K562 (cell line): ENCODE measurements at regions not wholly inside any gene's neighbourhood (a gene's known extent, or its start where the extent isn't known, plus 50 kb on each side); places are given as distances from the start of the nearest gene placed in this dataset.
A peak's percentile ranks its signal among the peaks of the same experiment; 100 is the strongest.

ENCODE experiments used
- ATAC-seq: fragments of 200-7000 bp; cut with Tn5 transposase; 3 replicates; pipeline ENCODE4 v1.9.1; 2020; ENCODE audit warnings: moderate library complexity
- BruUV-seq: library from RNA; stranded (reverse); fragments of 400-500 nt; replicated peaks from 2 replicates; lab custom pipeline; 2021; lab: Mats Ljungman, UMichigan
- CTCF ChIA-PET: fragments of 300-600 bp; formaldehyde crosslinking; extraction: SDS; loops from one replicate; lab custom pipeline; 2021; ENCODE audit warnings: low intra/inter-chr PET ratio; lab: Yijun Ruan, JAX
- POLR2A ChIA-PET: fragments of 300-600, 350-650 bp; sonication (Branson Sonifier 250); formaldehyde crosslinking; extraction: SDS; loops from one replicate; lab custom pipeline; 2021; ENCODE audit warnings: antibody characterized with exemption, inconsistent platforms; lab: Yijun Ruan, JAX
- DNase-seq, 4 experiments: peaks; one replicate each; pipeline versions ENCODE4 v3.0.0 to v3.0.0-alpha.2; 2011 to 2018; ENCODE audit warnings: low spot score in 3 of 4, mixed read lengths in 3 of 4; ENCODE audit errors: extremely low read depth in 1 of 4
- FAIRE-seq: peaks from 2 replicates; lab custom pipeline; 2011; peaks lifted over from hg19 to GRCh38; lab: Jason Lieb, UNC
- H2AFZ ChIP-seq: 2 replicates; pipeline ENCODE4 v1.6.0; 2011; ENCODE audit warnings: low read depth, low read length, control low read depth, inconsistent platforms
- H3K27ac ChIP-seq: fragments of 200-600 bp; 3 replicates; pipeline ENCODE4 v1.8.0; 2011; ENCODE audit warnings: low read depth, mild to moderate bottlenecking, control low read depth, inconsistent platforms, low read length, moderate library complexity, mixed read lengths; ENCODE audit errors: extremely low read depth
- H3K27me3 ChIP-seq, 2 experiments: fragments of 300-600 bp in 1 of 2; 2 replicates in 1 of 2; 3 replicates in 1 of 2; pipeline versions ENCODE4 v1.6.0 to v1.8.0; 2011; ENCODE audit warnings: inconsistent platforms in 2 of 2, low read length in 2 of 2, mild to moderate bottlenecking in 1 of 2, mixed read lengths in 1 of 2, moderate library complexity in 1 of 2; ENCODE audit not compliant: control insufficient read depth in 2 of 2, insufficient read depth in 2 of 2
- H3K36me3 ChIP-seq: fragments of 300-600 bp; 3 replicates; pipeline ENCODE4 v1.8.0; 2011; ENCODE audit warnings: mild to moderate bottlenecking, low read length, inconsistent platforms; ENCODE audit not compliant: control insufficient read depth, insufficient read depth
- H3K4me1 ChIP-seq, 2 experiments: fragments of 200-600 bp in 1 of 2; replicated peaks in 1 of 2; 2 replicates in 1 of 2; 3 replicates in 1 of 2; pipeline versions ENCODE4 v1.5.1 to v1.8.0; 2011; ENCODE audit warnings: inconsistent platforms in 2 of 2, low read length in 2 of 2, mild to moderate bottlenecking in 1 of 2, mixed read lengths in 1 of 2, moderate library complexity in 1 of 2; ENCODE audit not compliant: control insufficient read depth in 2 of 2, insufficient read depth in 2 of 2
- H3K4me2 ChIP-seq: 2 replicates; pipeline ENCODE4 v1.6.1; 2011; ENCODE audit warnings: low read length, control low read depth, inconsistent platforms, mixed read lengths; ENCODE audit not compliant: insufficient read depth
- H3K4me3 ChIP-seq: fragments of 200-600 bp; sonication (generic), shearing (Covaris generic); 2 replicates; pipeline ENCODE4 v1.5.1; 2016; ENCODE audit warnings: control low read depth, inconsistent platforms
- H3K79me2 ChIP-seq: fragments of 200-600 bp; 3 replicates; pipeline ENCODE4 v1.8.0; 2011; ENCODE audit warnings: low read length, inconsistent platforms; ENCODE audit not compliant: control insufficient read depth, insufficient read depth
- H3K9ac ChIP-seq, 2 experiments: 2 replicates each; pipeline versions ENCODE4 v1.6.0 to v1.6.1; 2011; ENCODE audit warnings: low read depth in 2 of 2, low read length in 2 of 2, control low read depth in 1 of 2, inconsistent platforms in 1 of 2, mild to moderate bottlenecking in 1 of 2, mixed read lengths in 1 of 2; ENCODE audit not compliant: insufficient read depth in 1 of 2
- H3K9me1 ChIP-seq: one replicate; pipeline ENCODE4 v1.6.0; 2011; ENCODE audit warnings: inconsistent platforms, mild to moderate bottlenecking, low read length, moderate library complexity; ENCODE audit not compliant: control insufficient read depth, insufficient read depth
- H3K9me3 ChIP-seq: replicated peaks from 2 replicates; pipeline ENCODE4 v1.5.1; 2011; ENCODE audit warnings: low read depth, low read length, inconsistent platforms; ENCODE audit not compliant: control insufficient read depth, insufficient read depth
- H4K20me1 ChIP-seq: replicated peaks from 2 replicates; pipeline ENCODE4 v1.6.1; 2011; ENCODE audit warnings: low read length, inconsistent platforms, mixed read lengths; ENCODE audit not compliant: control insufficient read depth, insufficient read depth
- ATF1 ChIP-seq, 2 experiments: fragments of 450-650 bp in 1 of 2; IDR thresholded peaks; 2 replicates each; pipeline ENCODE4 v1.6.1; 2016; ENCODE audit warnings: missing compliant biosample characterization in 1 of 2, missing genetic modification characterization in 1 of 2
- ATF7 ChIP-seq: fragments of 450-650 bp; IDR thresholded peaks from 2 replicates; pipeline ENCODE4 v1.7.1; 2014; ENCODE audit warnings: mild to moderate bottlenecking, moderate library complexity
- CHD1 ChIP-seq: fragments of 200-600 bp; sonication (generic); IDR thresholded peaks from one replicate; pipeline ENCODE4 v1.6.1; 2012; ENCODE audit warnings: mild to moderate bottlenecking, moderate library complexity, low read length, inconsistent platforms
- CREM ChIP-seq: IDR thresholded peaks from 2 replicates; pipeline ENCODE4 v1.6.1; 2014; ENCODE audit warnings: antibody characterized with exemption, low read depth
- EHMT2 ChIP-seq: fragments of 450-650 bp; IDR thresholded peaks from 2 replicates; pipeline ENCODE4 v1.6.1; 2018; ENCODE audit warnings: antibody characterized with exemption
- ELF4 ChIP-seq: fragments of 450-650 bp; formaldehyde crosslinking; IDR thresholded peaks from 2 replicates; pipeline ENCODE4 v1.4.0; 2022; ENCODE audit warnings: missing genetic modification characterization
- EP300 ChIP-seq: IDR thresholded peaks from 2 replicates; pipeline ENCODE4 v1.6.1; 2012; ENCODE audit warnings: low read length, improper control_type of control experiment
- GABPA ChIP-seq: fragments of 200-800 bp; sonication (Bioruptor generic); conservative IDR thresholded peaks from 2 replicates; pipeline ENCODE4 v1.6.1; 2016; ENCODE audit warnings: low read depth, missing genetic modification characterization, missing compliant biosample characterization
- MLLT1 ChIP-seq, 2 experiments: fragments of 450-650 bp; IDR thresholded peaks; 2 replicates each; pipeline ENCODE4 v1.6.1; 2016
- NR3C1 ChIP-seq: sonication (generic); formaldehyde crosslinking; IDR thresholded peaks from 2 replicates; pipeline ENCODE4 v1.8.1; 2022; ENCODE audit warnings: missing genetic modification reagents
- RFX1 ChIP-seq: fragments of 450-650 bp; IDR thresholded peaks from 2 replicates; pipeline ENCODE4 v1.6.1; 2016; ENCODE audit warnings: mild to moderate bottlenecking, moderate library complexity
- SRF ChIP-seq, 2 experiments: fragments of 250-450, 450-650 bp in 1 of 2; sonication (Bioruptor Pico) in 1 of 2; sonication (generic) in 1 of 2; formaldehyde crosslinking; IDR thresholded peaks; 2 replicates each; pipeline versions ENCODE4 v1.5.0 to v1.5.1; 2020 to 2022; ENCODE audit warnings: mild to moderate bottlenecking in 1 of 2, missing genetic modification reagents in 1 of 2
- TAF9B ChIP-seq: fragments of 450-650 bp; IDR thresholded peaks from 2 replicates; pipeline ENCODE4 v1.6.1; 2018; ENCODE audit warnings: mild to moderate bottlenecking; ENCODE audit not compliant: partially characterized antibody
- TEAD1 ChIP-seq, 2 experiments: fragments of 450-650 bp in 1 of 2; sonication (generic) in 1 of 2; formaldehyde crosslinking; IDR thresholded peaks; 2 replicates each; pipeline versions ENCODE4 v1.4.0 to v1.8.0; 2020 to 2022; ENCODE audit warnings: mild to moderate bottlenecking in 2 of 2, missing genetic modification reagents in 1 of 2
- ZBTB12 ChIP-seq: fragments of 250-450 bp; sonication (Bioruptor Pico); IDR thresholded peaks from 2 replicates; pipeline ENCODE4 v1.4.0; 2020
- ZNF408 ChIP-seq: fragments of 250-450 bp; sonication (Bioruptor Pico); IDR thresholded peaks from 2 replicates; pipeline ENCODE4 v1.4.0; 2020; ENCODE audit warnings: low read depth, mild to moderate bottlenecking, moderate library complexity
- WGBS: fragments of 100-300 bp; shearing (Covaris generic); methylation state at CpG from one replicate; pipeline ENCODE4 v1.1.6; 2016; ENCODE audit warnings: low coverage, mixed read lengths; ENCODE audit not compliant: insufficient coverage; ENCODE audit errors: missing lambda C conversion rate; 5-methylcytosine and 5-hydroxymethylcytosine counted together
- in situ Hi-C: fragments of 300-500 bp; cut with MboI; formaldehyde crosslinking; loops from 4 replicates; pipeline ENCODE4 v1.15.0; 2018; ENCODE audit warnings: inconsistent platforms, mixed read lengths
- intact Hi-C: fragments of 100-400 bp; cut with micrococcal nuclease; formaldehyde crosslinking; loops from 2 replicates; pipeline ENCODE4 v1.14.2; 2022
- TF ChIP-seq, protein P1 (sequence below), 2 experiments: fragments of 450-650 bp in 1 of 2; sonication (generic) in 1 of 2; formaldehyde crosslinking in 1 of 2; IDR thresholded peaks in 1 of 2; conservative IDR thresholded peaks in 1 of 2; 2 replicates each; pipeline versions ENCODE4 v1.6.1 to v1.8.1; 2016 to 2023; ENCODE audit warnings: mild to moderate bottlenecking in 2 of 2, moderate library complexity in 2 of 2, inconsistent platforms in 1 of 2, missing genetic modification reagents in 1 of 2
- TF ChIP-seq, protein P2 (sequence below): fragments of 450-650 bp; IDR thresholded peaks from one replicate; pipeline ENCODE4 v1.6.1; 2018; ENCODE audit warnings: mild to moderate bottlenecking, moderate library complexity; ENCODE audit not compliant: partially characterized antibody

GRCh38 chr21:35868005-35868868 is 192.1 kb downstream of the SETD4 start:
- 1% methylated on average over 10 of the region's 10 CpGs for WGBS
- Histone ChIP-seq H3K4me2 (no peak overlapping the region), H4K20me1 (no peaks in the 10 kb centered on the region), H3K27ac (no peak overlapping the region), H3K36me3 (no peaks in the 10 kb centered on the region), H3K4me1 (no peaks in the 10 kb centered on the region), H3K27me3 (no peaks in the 10 kb centered on the region), H3K9ac (no peak overlapping the region), H3K79me2 (no peaks in the 10 kb centered on the region), H2AFZ (no peak overlapping the region), H3K4me3 (no peak overlapping the region), H3K9me3 (no peaks in the 10 kb centered on the region), H3K9me1 (no peaks in the 10 kb centered on the region)
- DNase-seq (peak in 1 of 4 experiments; percentile 16), FAIRE-seq (no peak), ATAC-seq (no peak)
- in situ Hi-C loops = no loop called here
- POLR2A ChIA-PET = no interaction called here
- intact Hi-C loops = no loop called here
- BruUV-seq = no TSS peak
- CTCF ChIA-PET = no interaction called here
- TF ChIP-seq, protein P1, sequence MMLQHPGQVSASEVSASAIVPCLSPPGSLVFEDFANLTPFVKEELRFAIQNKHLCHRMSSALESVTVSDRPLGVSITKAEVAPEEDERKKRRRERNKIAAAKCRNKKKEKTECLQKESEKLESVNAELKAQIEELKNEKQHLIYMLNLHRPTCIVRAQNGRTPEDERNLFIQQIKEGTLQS (IDR thresholded peaks at IDR 0.05) = peak; percentile 72
- TF ChIP-seq, protein P1 (CRISPR knock-in tag; conservative IDR thresholded peaks at IDR 0.05) = no peak
- no peak for TF ChIP-seq GABPA (tag)
- TF ChIP-seq NR3C1 (CRISPR knock-in tag) = no peak
- TF ChIP-seq ATF7 = peak; percentile 88
- no peak for TF ChIP-seq CHD1
- TF ChIP-seq SRF (CRISPR knock-in tag; IDR thresholded peaks at IDR 0.05) = 0 out of 4 replicates have a peak, but pooled peaks of 1 of the 2 experiments have one; percentile 46
- no peak for TF ChIP-seq ZBTB12 (CRISPR knock-in tag)
- TF ChIP-seq, protein P2, sequence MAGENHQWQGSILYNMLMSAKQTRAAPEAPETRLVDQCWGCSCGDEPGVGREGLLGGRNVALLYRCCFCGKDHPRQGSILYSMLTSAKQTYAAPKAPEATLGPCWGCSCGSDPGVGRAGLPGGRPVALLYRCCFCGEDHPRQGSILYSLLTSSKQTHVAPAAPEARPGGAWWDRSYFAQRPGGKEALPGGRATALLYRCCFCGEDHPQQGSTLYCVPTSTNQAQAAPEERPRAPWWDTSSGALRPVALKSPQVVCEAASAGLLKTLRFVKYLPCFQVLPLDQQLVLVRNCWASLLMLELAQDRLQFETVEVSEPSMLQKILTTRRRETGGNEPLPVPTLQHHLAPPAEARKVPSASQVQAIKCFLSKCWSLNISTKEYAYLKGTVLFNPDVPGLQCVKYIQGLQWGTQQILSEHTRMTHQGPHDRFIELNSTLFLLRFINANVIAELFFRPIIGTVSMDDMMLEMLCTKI = no peak
- no peak for TF ChIP-seq TEAD1 (CRISPR knock-in tag; IDR thresholded peaks at IDR 0.05)
- TF ChIP-seq MLLT1 (IDR thresholded peaks at IDR 0.05) = no peak
- TF ChIP-seq ELF4 (CRISPR knock-in tag) = no peak
- peak; percentile 60 for TF ChIP-seq CREM
- TF ChIP-seq ZNF408 = no peak
- no peak for TF ChIP-seq TAF9B
- TF ChIP-seq RFX1 = no peak
- TF ChIP-seq EP300 = 0 out of 2 replicates have a peak, but pooled peaks have one; percentile 15
- TF ChIP-seq ATF1 (CRISPR knock-in tag; IDR thresholded peaks at IDR 0.05) = no peak
- peak; percentile 51; the same call in 1 of the 2 replicates for TF ChIP-seq ATF1 (tag; IDR thresholded peaks at IDR 0.05)
- TF ChIP-seq EHMT2 = no peak
